MCF 10A (cell line): ENCODE measurements at regions not wholly inside any gene's neighbourhood (a gene's known extent, or its start where the extent isn't known, plus 50 kb on each side); places are given as distances from the start of the nearest gene placed in this dataset.

Experiments used
- BruUV-seq: library from RNA; stranded (reverse); fragments of 400-500 nt; replicated peaks from 2 replicates; lab custom pipeline; 2021; lab: Mats Ljungman, UMichigan
- CTCF ChIA-PET: fragments of 300-600 bp; sonication (Branson Sonifier 250); formaldehyde crosslinking; extraction: SDS; loops from one replicate; lab custom pipeline; 2021; ENCODE audit warnings: antibody characterized with exemption, inconsistent platforms; lab: Yijun Ruan, JAX
- POLR2A ChIA-PET: fragments of 300-600, 350-650 bp; sonication (Branson Sonifier 250); formaldehyde crosslinking; extraction: SDS; loops from one replicate; lab custom pipeline; 2020; ENCODE audit warnings: antibody characterized with exemption, inconsistent platforms; lab: Yijun Ruan, JAX
- DNase-seq: peaks from one replicate; pipeline ENCODE4 v3.0.0-alpha.2; 2018; ENCODE audit not compliant: unreplicated experiment
- H3K27ac Mint-ChIP-seq: one replicate; pipeline ENCODE4 v1.8.0; 2022; ENCODE audit warnings: mild to moderate bottlenecking, low read depth, mixed read lengths; ENCODE audit not compliant: unreplicated experiment
- H3K27me3 Mint-ChIP-seq: one replicate; pipeline ENCODE4 v1.8.0; 2022; ENCODE audit warnings: mixed read lengths; ENCODE audit not compliant: insufficient read depth, unreplicated experiment
- H3K36me3 Mint-ChIP-seq: one replicate; pipeline ENCODE4 v1.8.0; 2022; ENCODE audit warnings: mild to moderate bottlenecking, moderate library complexity, mixed read lengths; ENCODE audit not compliant: insufficient read depth, unreplicated experiment
- H3K4me1 Mint-ChIP-seq: one replicate; pipeline ENCODE4 v1.8.0; 2022; ENCODE audit warnings: mixed read lengths; ENCODE audit not compliant: insufficient read depth, unreplicated experiment
- H3K4me3 Mint-ChIP-seq: one replicate; pipeline ENCODE4 v1.8.0; 2022; ENCODE audit warnings: mild to moderate bottlenecking, moderate library complexity, mixed read lengths; ENCODE audit not compliant: unreplicated experiment
- H3K9me3 Mint-ChIP-seq: one replicate; pipeline ENCODE4 v1.8.0; 2022; ENCODE audit warnings: mixed read lengths; ENCODE audit not compliant: unreplicated experiment
- CTCF ChIP-seq: fragments of 200-600 bp; IDR thresholded peaks from one replicate; pipeline ENCODE4 v1.8.0; 2022; ENCODE audit warnings: antibody characterized with exemption, mild to moderate bottlenecking; ENCODE audit not compliant: unreplicated experiment
- intact Hi-C: fragments of 100-400 bp; cut with micrococcal nuclease; formaldehyde crosslinking; loops from 2 replicates; pipeline ENCODE4 v1.14.1; 2022

DNA sequence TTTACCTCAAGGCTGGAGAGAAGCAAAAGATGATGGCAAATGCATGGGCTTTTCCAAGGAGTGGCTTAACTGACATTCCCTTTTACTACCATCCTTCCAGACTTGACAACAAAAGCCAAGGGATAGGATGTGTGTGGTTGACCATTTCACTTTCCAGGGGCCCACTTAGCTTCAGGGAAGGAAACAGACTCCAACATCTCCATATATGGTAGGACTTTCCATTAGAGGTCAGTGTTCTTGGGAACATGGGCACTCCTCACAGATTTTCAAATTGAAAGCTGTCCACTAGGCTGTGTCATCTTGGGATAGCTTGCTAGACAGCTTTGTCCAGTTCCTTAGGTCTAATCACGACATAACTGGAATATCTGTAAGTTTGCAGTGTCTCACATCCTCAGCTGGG lies 118.1 kb upstream of the NAMPT start:
- no peak overlapping the region for H3K4me3 Mint-ChIP-seq
- TF ChIP-seq CTCF = no peak
- H3K36me3 Mint-ChIP-seq = no peaks in the 10 kb centered on the region
- H3K27ac Mint-ChIP-seq = no peak overlapping the region
- DNase-seq = no peak
- H3K27me3 Mint-ChIP-seq = peaks cover 15% of the 10 kb centered on the region
- intact Hi-C loops = no loop called here
- BruUV-seq = no TSS peak
- POLR2A ChIA-PET = interaction anchor here (1.1 kb wide), 1 partner anchor 85 kb away, joined by 3 read pairs; no protein-coding TSS in a partner anchor
- H3K9me3 Mint-ChIP-seq = peaks cover 8% of the 10 kb centered on the region
- CTCF ChIA-PET = interaction anchor here (0.6 to 1.5 kb wide), 2 partner anchors 16 to 60 kb away, joined by 3 to 6 read pairs; no protein-coding TSS in a partner anchor
- no peaks in the 10 kb centered on the region for H3K4me1 Mint-ChIP-seq

- CTCF ChIA-PET = interaction anchor here (0.6 to 1.5 kb wide), 2 partner anchors 182 to 225 kb away, joined by 3 to 4 read pairs; no protein-coding TSS in a partner anchor
These were observed 116.1 kb upstream of the NAMPT start for GRCh38 chr7:106400923-106401322.

GRCh38 chr7:106398786-106399185 lies 114.0 kb upstream of the NAMPT start:
- ChIA-PET POLR2A (no interaction called here), CTCF (interaction anchor here (0.5 kb wide), 1 partner anchor 9 kb away, joined by 3 read pairs; no protein-coding TSS in a partner anchor)
- no peaks in the 10 kb centered on the region for H3K36me3 Mint-ChIP-seq
- no peak for DNase-seq
- no TSS peak for BruUV-seq
- intact Hi-C loops = no loop called here
- H3K4me3 Mint-ChIP-seq = no peak overlapping the region
- H3K27me3 Mint-ChIP-seq = peaks cover 15% of the 10 kb centered on the region
- H3K27ac Mint-ChIP-seq = no peak overlapping the region
- TF ChIP-seq CTCF = no peak
- peaks cover 17% of the 10 kb centered on the region for H3K9me3 Mint-ChIP-seq
- no peaks in the 10 kb centered on the region for H3K4me1 Mint-ChIP-seq

More at GRCh38 chr7:106400923-106401322, 116.1 kb upstream of the NAMPT start:
- BruUV-seq = no TSS peak
- no peaks in the 10 kb centered on the region for H3K36me3 Mint-ChIP-seq
- H3K27me3 Mint-ChIP-seq = peaks cover 15% of the 10 kb centered on the region
- no peaks in the 10 kb centered on the region for H3K4me1 Mint-ChIP-seq
- no peak for TF ChIP-seq CTCF
- intact Hi-C loops = no loop called here
- POLR2A ChIA-PET = no interaction called here
- DNase-seq = no peak
- peaks cover 13% of the 10 kb centered on the region for H3K9me3 Mint-ChIP-seq
- H3K4me3 Mint-ChIP-seq = no peak overlapping the region
- no peak overlapping the region for H3K27ac Mint-ChIP-seq

DNA sequence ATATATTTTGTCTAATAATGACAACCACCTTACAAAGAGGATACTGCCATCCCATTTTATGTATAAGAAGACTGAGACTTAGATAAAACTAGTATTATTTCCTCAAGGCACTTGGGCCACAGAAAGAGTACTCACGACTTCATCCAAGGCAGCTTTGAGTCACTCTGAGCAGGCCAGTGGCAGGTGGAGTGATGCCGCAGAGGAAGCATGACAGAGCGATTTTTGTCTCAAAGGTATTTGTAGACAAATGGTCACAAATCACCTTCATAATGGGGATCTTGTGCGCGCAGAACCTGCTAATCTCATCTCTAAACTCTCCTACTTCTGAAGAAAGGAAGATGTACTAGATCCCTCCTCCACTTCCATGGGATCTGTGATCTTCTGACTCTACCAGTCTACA lies 113.2 kb upstream of the NAMPT start:
- H3K4me3 Mint-ChIP-seq = no peak overlapping the region
- ChIA-PET POLR2A (no interaction called here), CTCF (no interaction called here)
- TF ChIP-seq CTCF = no peak
- no peaks in the 10 kb centered on the region for H3K36me3 Mint-ChIP-seq
- no peak for DNase-seq
- BruUV-seq = no TSS peak
- intact Hi-C loops = no loop called here
- peaks cover 12% of the 10 kb centered on the region for H3K9me3 Mint-ChIP-seq
- peaks cover 15% of the 10 kb centered on the region for H3K27me3 Mint-ChIP-seq
- no peaks in the 10 kb centered on the region for H3K4me1 Mint-ChIP-seq
- H3K27ac Mint-ChIP-seq = no peak overlapping the region
